H9 (cell line): ENCODE measurements at regions not wholly inside any gene's neighbourhood (a gene's known extent, or its start where the extent isn't known, plus 50 kb on each side); places are given as distances from the start of the nearest gene placed in this dataset.

Source experiments
- DNase-seq: peaks from one replicate; pipeline ENCODE4 v3.0.0-alpha.2; 2017
- H2AFZ ChIP-seq: one replicate; pipeline ENCODE4 v1.6.1; 2013; ENCODE audit warnings: mild to moderate bottlenecking, low read length, control low read depth, moderate library complexity
- H2AK5ac ChIP-seq: 2 replicates; pipeline ENCODE4 v1.6.1; 2013; ENCODE audit warnings: low read length, control low read depth, mixed read lengths; ENCODE audit not compliant: insufficient read length
- H2BK120ac ChIP-seq: one replicate; pipeline ENCODE4 v1.6.1; 2013; ENCODE audit warnings: low read depth, mild to moderate bottlenecking, low read length, control low read depth, inconsistent platforms; ENCODE audit not compliant: poor library complexity, severe bottlenecking
- H2BK12ac ChIP-seq: 2 replicates; pipeline ENCODE4 v1.6.1; 2013; ENCODE audit warnings: low read length, control low read depth, mixed read lengths, low read depth; ENCODE audit not compliant: insufficient read length
- H2BK15ac ChIP-seq: 2 replicates; pipeline ENCODE4 v1.6.1; 2013; ENCODE audit warnings: low read depth, low read length, control low read depth
- H2BK20ac ChIP-seq: one replicate; pipeline ENCODE4 v1.6.1; 2013; ENCODE audit warnings: low read depth, mild to moderate bottlenecking, low read length, control low read depth, inconsistent platforms; ENCODE audit not compliant: poor library complexity, severe bottlenecking
- H2BK5ac ChIP-seq: 2 replicates; pipeline ENCODE4 v1.6.1; 2013; ENCODE audit warnings: low read length, control low read depth, mixed read lengths; ENCODE audit not compliant: insufficient read length
- H3K14ac ChIP-seq: 2 replicates; pipeline ENCODE4 v1.6.1; 2013; ENCODE audit warnings: low read length, control low read depth; ENCODE audit not compliant: insufficient read depth
- H3K18ac ChIP-seq: 2 replicates; pipeline ENCODE4 v1.6.1; 2013; ENCODE audit warnings: low read depth, mild to moderate bottlenecking, mixed read lengths, low read length, control low read depth; ENCODE audit not compliant: insufficient read length
- H3K23ac ChIP-seq: 2 replicates; pipeline ENCODE4 v1.6.1; 2013; ENCODE audit warnings: low read length, control low read depth, mixed read lengths, low read depth; ENCODE audit not compliant: insufficient read length
- H3K23me2 ChIP-seq: 2 replicates; pipeline ENCODE4 v1.6.1; 2013; ENCODE audit warnings: low read depth, mild to moderate bottlenecking, mixed read lengths, low read length, control low read depth; ENCODE audit not compliant: insufficient read length, poor library complexity, severe bottlenecking
- H3K27ac ChIP-seq: 2 replicates; pipeline ENCODE4 v1.5.1; 2013; ENCODE audit warnings: low read length, control low read depth, mixed read lengths, low read depth; ENCODE audit not compliant: insufficient read length
- H3K27me3 ChIP-seq: 2 replicates; pipeline ENCODE4 v1.6.1; 2013; ENCODE audit warnings: low read length, control low read depth, inconsistent platforms; ENCODE audit not compliant: insufficient read depth
- H3K4ac ChIP-seq: 2 replicates; pipeline ENCODE4 v1.6.1; 2013; ENCODE audit warnings: low read depth, mild to moderate bottlenecking, control low read depth, inconsistent platforms, low read length, moderate library complexity
- H3K4me1 ChIP-seq: 2 replicates; pipeline ENCODE4 v1.6.1; 2013; ENCODE audit warnings: low read length, control low read depth, inconsistent platforms; ENCODE audit not compliant: insufficient read depth
- H3K4me2 ChIP-seq: 2 replicates; pipeline ENCODE4 v1.6.1; 2013; ENCODE audit warnings: low read length, control low read depth, mixed read lengths; ENCODE audit not compliant: insufficient read length, insufficient read depth
- H3K56ac ChIP-seq: 2 replicates; pipeline ENCODE4 v1.6.1; 2013; ENCODE audit warnings: low read depth, mild to moderate bottlenecking, mixed read lengths, low read length, control low read depth; ENCODE audit not compliant: insufficient read length
- H3K79me1 ChIP-seq: 2 replicates; pipeline ENCODE4 v1.6.1; 2013; ENCODE audit warnings: low read depth, mild to moderate bottlenecking, moderate library complexity, low read length, control low read depth, inconsistent platforms; ENCODE audit not compliant: insufficient read depth, poor library complexity, severe bottlenecking
- H3K79me2 ChIP-seq: 2 replicates; pipeline ENCODE4 v1.6.1; 2013; ENCODE audit warnings: low read length, control low read depth, inconsistent platforms; ENCODE audit not compliant: insufficient read depth
- H3K9ac ChIP-seq: 2 replicates; pipeline ENCODE4 v1.6.1; 2013; ENCODE audit warnings: low read length, control low read depth, mixed read lengths; ENCODE audit not compliant: insufficient read length; ENCODE audit errors: extremely low read depth
- H3K9me3 ChIP-seq: one replicate; pipeline ENCODE4 v1.6.1; 2013; ENCODE audit warnings: low read depth, low read length, inconsistent platforms; ENCODE audit not compliant: control insufficient read depth
- H3T11ph ChIP-seq: one replicate; pipeline ENCODE4 v1.6.1; 2013; ENCODE audit warnings: mild to moderate bottlenecking, low read length, control low read depth, inconsistent platforms
- H4K20me1 ChIP-seq: one replicate; pipeline ENCODE4 v1.6.1; 2013; ENCODE audit not compliant: control insufficient read depth, insufficient read length, insufficient read depth
- H4K5ac ChIP-seq: 2 replicates; pipeline ENCODE4 v1.6.1; 2013; ENCODE audit warnings: low read depth, mild to moderate bottlenecking, mixed read lengths, low read length, control low read depth; ENCODE audit not compliant: insufficient read length
- H4K8ac ChIP-seq: replicated peaks from 2 replicates; pipeline ENCODE4 v1.6.1; 2013; ENCODE audit warnings: low read length, control low read depth, mixed read lengths, low read depth; ENCODE audit not compliant: insufficient read length
- H4K91ac ChIP-seq: 2 replicates; pipeline ENCODE4 v1.6.1; 2013; ENCODE audit warnings: low read depth, mild to moderate bottlenecking, moderate library complexity, mixed read lengths, low read length, control low read depth; ENCODE audit not compliant: insufficient read length
- H3K27ac Mint-ChIP-seq, 3 experiments: 2 replicates in 2 of 3; 3 replicates in 1 of 3; pipeline ENCODE4 v1.8.0; 2020 to 2021; ENCODE audit warnings: mixed read lengths in 3 of 3, mild to moderate bottlenecking in 1 of 3, moderate library complexity in 1 of 3
- H3K27me3 Mint-ChIP-seq: 2 replicates; pipeline ENCODE4 v1.8.0; 2021; ENCODE audit warnings: low read depth, mild to moderate bottlenecking, moderate library complexity, mixed read lengths
- H3K36me3 Mint-ChIP-seq, 3 experiments: 2 replicates in 2 of 3; 3 replicates in 1 of 3; pipeline ENCODE4 v1.8.0; 2020 to 2021; ENCODE audit warnings: low read depth in 3 of 3, mixed read lengths in 3 of 3; ENCODE audit not compliant: insufficient read depth in 1 of 3
- H3K4me1 Mint-ChIP-seq, 2 experiments: 2 replicates each; pipeline ENCODE4 v1.8.0; 2020; ENCODE audit warnings: mixed read lengths in 2 of 2
- H3K4me3 Mint-ChIP-seq, 2 experiments: 2 replicates in 1 of 2; 3 replicates in 1 of 2; pipeline ENCODE4 v1.8.0; 2020 to 2021; ENCODE audit warnings: mild to moderate bottlenecking in 2 of 2, mixed read lengths in 2 of 2, moderate library complexity in 1 of 2
- H3K9me3 Mint-ChIP-seq, 2 experiments: 2 replicates in 1 of 2; 3 replicates in 1 of 2; pipeline ENCODE4 v1.8.0; 2020; ENCODE audit warnings: mild to moderate bottlenecking in 2 of 2, mixed read lengths in 2 of 2, moderate library complexity in 1 of 2
- CTCF ChIP-seq: fragments of 200-600 bp; sonication (generic); conservative IDR thresholded peaks from 3 replicates; pipeline ENCODE4 v1.8.0; 2021; ENCODE audit warnings: antibody characterized with exemption, mild to moderate bottlenecking
- WGBS: extraction: QIAGEN DNeasy Blood & Tissue Kit; methylation state at CpG from one replicate; pipeline ENCODE4 v1.1.7; 2013; ENCODE audit warnings: missing lambda C conversion rate, low lambda C conversion rate, mixed read lengths; ENCODE audit not compliant: insufficient read length; ENCODE audit errors: extremely low coverage; 5-methylcytosine and 5-hydroxymethylcytosine counted together

GRCh38 chr2:194491409-194492115, 1165.5 kb upstream of the SLC39A10 start:
- Histone ChIP-seq H4K20me1 (no peaks in the 10 kb centered on the region), H2BK12ac (no peak overlapping the region), H2BK120ac (no peak overlapping the region), H3K18ac (no peak overlapping the region), H3K9me3 (no peaks in the 10 kb centered on the region), H3K79me2 (no peaks in the 10 kb centered on the region), H3K27me3 (no peaks in the 10 kb centered on the region), H3K14ac (no peak overlapping the region), H3K4me1 (no peaks in the 10 kb centered on the region), H3T11ph (no peak overlapping the region), H3K4ac (no peak overlapping the region), H4K8ac (no peak overlapping the region), H2AFZ (no peak overlapping the region), H3K9ac (no peak overlapping the region), H4K5ac (no peak overlapping the region), H2BK5ac (no peak overlapping the region), H2BK20ac (no peak overlapping the region), H3K56ac (no peak overlapping the region), H3K27ac (no peak overlapping the region), H3K79me1 (no peaks in the 10 kb centered on the region), H2BK15ac (no peak overlapping the region), H4K91ac (no peak overlapping the region), H3K4me2 (no peak overlapping the region), H3K23me2 (no peaks in the 10 kb centered on the region), H2AK5ac (no peak overlapping the region), H3K23ac (no peak overlapping the region)
- no peaks in the 10 kb centered on the region for H3K27me3 Mint-ChIP-seq
- no peak for TF ChIP-seq CTCF
- WGBS = no CpG with 5 or more reads among the region's 2 CpGs
- no peaks in the 10 kb centered on the region for H3K9me3 Mint-ChIP-seq
- no peak overlapping the region for H3K4me3 Mint-ChIP-seq
- H3K4me1 Mint-ChIP-seq = no peaks in the 10 kb centered on the region
- no peaks in the 10 kb centered on the region for H3K36me3 Mint-ChIP-seq
- 0 out of 7 replicates have a peak overlapping the region, but pooled peaks of 1 of the 3 experiments have one; percentile 3 for H3K27ac Mint-ChIP-seq
- DNase-seq = no peak
